Effector memory CD8-positive, alpha-beta T cell (primary cell): ENCODE measurements at regions not wholly inside any gene's neighbourhood (a gene's known extent, or its start where the extent isn't known, plus 50 kb on each side); places are given as distances from the start of the nearest gene placed in this dataset.

Experiments used
- ATAC-seq: fragments of 150-1000 bp; cut with Tn5 transposase; replicated peaks from 2 replicates; pipeline ENCODE4 v1.10.0; 2021; ENCODE audit warnings: mild to moderate bottlenecking, moderate library complexity
- DNase-seq, 3 experiments: peaks; one replicate each; pipeline ENCODE4 v3.0.0; 2021
- H3K27ac Mint-ChIP-seq, 2 donors: one replicate each; pipeline ENCODE4 v1.8.0; 2022; ENCODE audit warnings: mild to moderate bottlenecking in 2 of 2, mixed read lengths in 2 of 2, moderate library complexity in 2 of 2
- H3K27me3 Mint-ChIP-seq, 2 donors: one replicate each; pipeline ENCODE4 v1.8.0; 2022; ENCODE audit warnings: mixed read lengths in 2 of 2
- H3K36me3 Mint-ChIP-seq: one replicate; pipeline ENCODE4 v1.8.0; 2022; ENCODE audit warnings: mild to moderate bottlenecking, moderate library complexity, mixed read lengths; ENCODE audit not compliant: insufficient read depth
- H3K4me1 Mint-ChIP-seq, 2 donors: one replicate each; pipeline ENCODE4 v1.8.0; 2022; ENCODE audit warnings: low read depth in 2 of 2, mixed read lengths in 2 of 2
- H3K4me3 Mint-ChIP-seq, 2 donors: one replicate each; pipeline ENCODE4 v1.8.0; 2022; ENCODE audit warnings: mild to moderate bottlenecking in 2 of 2, mixed read lengths in 2 of 2, moderate library complexity in 2 of 2
- H3K9me3 Mint-ChIP-seq, 2 donors: one replicate each; pipeline ENCODE4 v1.8.0; 2022; ENCODE audit warnings: mixed read lengths in 2 of 2

- peaks cover 28 to 40% of the 10 kb centered on the region in 2 donors for H3K27me3 Mint-ChIP-seq
- no peak for ATAC-seq
Measured at GRCh38 chr15:52870015-52870414, 79.9 kb upstream of the ONECUT1 start.

GRCh38 chr15:52866698-52867097 lies 76.6 kb upstream of the ONECUT1 start:
- Mint-ChIP-seq H3K27me3 (peaks cover 29 to 32% of the 10 kb centered on the region in 2 donors), H3K9me3 (peaks cover 0 to 2% of the 10 kb centered on the region in 2 donors), H3K4me1 (no peaks in the 10 kb centered on the region), H3K36me3 (no peaks in the 10 kb centered on the region), H3K27ac (no peak overlapping the region), H3K4me3 (no peak overlapping the region)
- no peak for ATAC-seq
- no peak for DNase-seq

More at GRCh38 chr15:52870015-52870414, 79.9 kb upstream of the ONECUT1 start:
- no peaks in the 10 kb centered on the region for H3K36me3 Mint-ChIP-seq
- H3K27ac Mint-ChIP-seq, result no peak overlapping the region
- H3K4me3 Mint-ChIP-seq, result no peak overlapping the region
- no peaks in the 10 kb centered on the region for H3K4me1 Mint-ChIP-seq
- peaks cover 0 to 2% of the 10 kb centered on the region in 2 donors for H3K9me3 Mint-ChIP-seq
- no peak for DNase-seq

- peaks cover 15 to 24% of the 10 kb centered on the region in 2 donors for H3K27me3 Mint-ChIP-seq
- no peak overlapping the region for H3K4me3 Mint-ChIP-seq
- DNase-seq (no peak), ATAC-seq (no peak)
- H3K4me1 Mint-ChIP-seq, result no peaks in the 10 kb centered on the region
- no peaks in the 10 kb centered on the region for H3K36me3 Mint-ChIP-seq
- H3K9me3 Mint-ChIP-seq, result peaks cover 0 to 2% of the 10 kb centered on the region in 2 donors
- H3K27ac Mint-ChIP-seq, result no peak overlapping the region
Measured at GRCh38 chr15:52862677-52863076, 72.5 kb upstream of the ONECUT1 start.

- Mint-ChIP-seq H3K27me3 (peaks cover 23 to 42% of the 10 kb centered on the region in 2 donors), H3K36me3 (no peaks in the 10 kb centered on the region), H3K27ac (no peak overlapping the region), H3K9me3 (no peaks in the 10 kb centered on the region), H3K4me3 (no peak overlapping the region), H3K4me1 (no peaks in the 10 kb centered on the region)
- ATAC-seq (no peak), DNase-seq (no peak)
Measured at GRCh38 chr15:52858782-52859176, 68.6 kb upstream of the ONECUT1 start.

GRCh38 chr15:52857937-52858781 lies 68.0 kb upstream of the ONECUT1 start:
- no peak overlapping the region for H3K4me3 Mint-ChIP-seq
- no peaks in the 10 kb centered on the region for H3K9me3 Mint-ChIP-seq
- H3K4me1 Mint-ChIP-seq, result no peaks in the 10 kb centered on the region
- DNase-seq, result no peak
- H3K36me3 Mint-ChIP-seq, result no peaks in the 10 kb centered on the region
- no peak overlapping the region for H3K27ac Mint-ChIP-seq
- ATAC-seq, result no peak
- peaks cover 28 to 46% of the 10 kb centered on the region in 2 donors for H3K27me3 Mint-ChIP-seq

- ATAC-seq, result no peak
- no peak overlapping the region for H3K4me3 Mint-ChIP-seq
Measured at GRCh38 chr15:52857471-52857870, 67.3 kb upstream of the ONECUT1 start.

GRCh38 chr15:52856286-52856685 lies 66.2 kb upstream of the ONECUT1 start:
- DNase-seq, result no peak
- ATAC-seq, result no peak
- Mint-ChIP-seq H3K36me3 (no peaks in the 10 kb centered on the region), H3K4me1 (no peaks in the 10 kb centered on the region), H3K9me3 (no peaks in the 10 kb centered on the region), H3K4me3 (no peak overlapping the region), H3K27ac (no peak overlapping the region), H3K27me3 (peaks cover 30 to 49% of the 10 kb centered on the region in 2 donors)

More at GRCh38 chr15:52857471-52857870, 67.3 kb upstream of the ONECUT1 start:
- DNase-seq, result no peak
- Mint-ChIP-seq H3K4me1 (no peaks in the 10 kb centered on the region), H3K36me3 (no peaks in the 10 kb centered on the region), H3K27me3 (peaks cover 30 to 46% of the 10 kb centered on the region in 2 donors), H3K27ac (no peak overlapping the region), H3K9me3 (no peaks in the 10 kb centered on the region)

GRCh38 chr15:52855157-52855556 lies 65.0 kb upstream of the ONECUT1 start:
- H3K27me3 Mint-ChIP-seq, result peaks cover 30 to 46% of the 10 kb centered on the region in 2 donors
- no peak for ATAC-seq

GRCh38 chr15:52844823-52845222 lies 54.7 kb upstream of the ONECUT1 start:
- H3K36me3 Mint-ChIP-seq, result peaks cover 3% of the 10 kb centered on the region
- H3K27me3 Mint-ChIP-seq, result peaks cover 41 to 58% of the 10 kb centered on the region in 2 donors

More at GRCh38 chr15:52855157-52855556, 65.0 kb upstream of the ONECUT1 start:
- H3K4me1 Mint-ChIP-seq, result no peaks in the 10 kb centered on the region
- no peaks in the 10 kb centered on the region for H3K36me3 Mint-ChIP-seq
- H3K4me3 Mint-ChIP-seq, result no peak overlapping the region
- no peak for DNase-seq
- H3K27ac Mint-ChIP-seq, result no peak overlapping the region
- H3K9me3 Mint-ChIP-seq, result no peaks in the 10 kb centered on the region

More at GRCh38 chr15:52844823-52845222, 54.7 kb upstream of the ONECUT1 start:
- H3K9me3 Mint-ChIP-seq, result no peaks in the 10 kb centered on the region
- no peak overlapping the region for H3K27ac Mint-ChIP-seq
- no peaks in the 10 kb centered on the region for H3K4me1 Mint-ChIP-seq
- no peak for ATAC-seq
- DNase-seq, result no peak
- no peak overlapping the region for H3K4me3 Mint-ChIP-seq
